LNCAP (cell line): ENCODE measurements at regions not wholly inside any gene's neighbourhood (a gene's known extent, or its start where the extent isn't known, plus 50 kb on each side); places are given as distances from the start of the nearest gene placed in this dataset.

ENCODE experiments used
- TF ChIP-seq, protein P1 (sequence below): fragments of 450-650 bp; IDR thresholded peaks from 2 replicates; pipeline ENCODE4 v1.5.1; 2017; ENCODE audit warnings: mild to moderate bottlenecking

DNA sequence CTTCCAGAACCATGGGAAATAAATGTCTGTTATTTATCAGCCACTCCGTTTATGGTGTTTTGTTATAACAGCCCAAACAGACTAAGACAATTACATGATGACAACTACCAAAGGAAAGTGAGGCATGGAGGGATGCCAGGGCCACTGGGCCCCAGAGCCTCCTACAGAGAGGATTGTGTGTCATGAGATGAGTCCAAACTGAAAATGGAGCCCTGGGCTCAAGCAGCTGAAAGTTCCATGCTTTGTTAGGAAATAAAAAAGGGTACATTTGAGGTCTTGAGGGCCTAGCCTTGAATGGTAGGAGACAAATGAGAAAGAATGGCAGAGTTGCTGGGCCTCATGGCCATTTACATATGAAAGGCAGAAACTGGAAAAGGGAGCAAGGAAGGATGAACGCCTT, 586.5 kb downstream of the CETN3 start:
- TF ChIP-seq, protein P1, sequence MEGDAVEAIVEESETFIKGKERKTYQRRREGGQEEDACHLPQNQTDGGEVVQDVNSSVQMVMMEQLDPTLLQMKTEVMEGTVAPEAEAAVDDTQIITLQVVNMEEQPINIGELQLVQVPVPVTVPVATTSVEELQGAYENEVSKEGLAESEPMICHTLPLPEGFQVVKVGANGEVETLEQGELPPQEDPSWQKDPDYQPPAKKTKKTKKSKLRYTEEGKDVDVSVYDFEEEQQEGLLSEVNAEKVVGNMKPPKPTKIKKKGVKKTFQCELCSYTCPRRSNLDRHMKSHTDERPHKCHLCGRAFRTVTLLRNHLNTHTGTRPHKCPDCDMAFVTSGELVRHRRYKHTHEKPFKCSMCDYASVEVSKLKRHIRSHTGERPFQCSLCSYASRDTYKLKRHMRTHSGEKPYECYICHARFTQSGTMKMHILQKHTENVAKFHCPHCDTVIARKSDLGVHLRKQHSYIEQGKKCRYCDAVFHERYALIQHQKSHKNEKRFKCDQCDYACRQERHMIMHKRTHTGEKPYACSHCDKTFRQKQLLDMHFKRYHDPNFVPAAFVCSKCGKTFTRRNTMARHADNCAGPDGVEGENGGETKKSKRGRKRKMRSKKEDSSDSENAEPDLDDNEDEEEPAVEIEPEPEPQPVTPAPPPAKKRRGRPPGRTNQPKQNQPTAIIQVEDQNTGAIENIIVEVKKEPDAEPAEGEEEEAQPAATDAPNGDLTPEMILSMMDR, result no peak

DNA sequence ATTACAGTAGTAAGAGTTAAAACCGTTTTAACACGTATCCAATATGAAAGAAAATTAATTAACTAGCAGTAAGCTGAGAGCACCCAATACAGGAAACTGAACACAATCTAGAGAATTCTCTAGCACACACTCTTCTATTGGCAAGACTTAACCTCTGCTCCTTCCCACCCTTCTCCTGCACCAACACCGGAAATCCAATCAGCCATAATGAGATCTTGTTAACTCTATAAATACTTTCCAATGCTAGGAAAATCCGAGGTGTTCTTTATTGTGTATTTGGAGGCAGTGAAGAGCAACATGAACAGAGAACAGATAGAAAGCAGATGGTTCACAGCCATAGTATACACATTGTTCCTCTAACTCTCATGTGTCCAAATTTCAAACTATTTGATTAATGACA, 591.7 kb downstream of the CETN3 start:
- TF ChIP-seq, protein P1, result no peak

DNA sequence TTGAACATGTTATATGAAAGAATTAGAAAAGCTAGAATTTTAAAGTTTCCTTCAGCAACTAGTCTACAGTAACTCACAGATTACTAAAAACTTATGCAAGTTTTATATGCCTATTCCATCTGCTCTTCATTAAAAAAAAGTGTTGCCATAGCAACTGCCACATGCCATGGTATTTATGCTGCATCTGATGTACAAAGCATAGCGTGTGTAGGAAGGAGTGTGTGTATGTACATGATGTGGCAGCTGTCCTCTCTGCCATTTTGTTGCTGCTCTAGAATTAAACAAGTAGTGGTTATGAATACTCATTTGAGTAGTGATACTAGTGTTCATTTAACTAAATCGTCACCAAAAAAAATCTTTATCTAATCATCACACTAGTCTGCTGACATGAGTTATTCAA, 593.5 kb downstream of the CETN3 start:
- TF ChIP-seq, protein P1, result no peak

GRCh38 chr5:89777758-89778157, 631.8 kb downstream of the CETN3 start:
- TF ChIP-seq, protein P1, result no peak

DNA sequence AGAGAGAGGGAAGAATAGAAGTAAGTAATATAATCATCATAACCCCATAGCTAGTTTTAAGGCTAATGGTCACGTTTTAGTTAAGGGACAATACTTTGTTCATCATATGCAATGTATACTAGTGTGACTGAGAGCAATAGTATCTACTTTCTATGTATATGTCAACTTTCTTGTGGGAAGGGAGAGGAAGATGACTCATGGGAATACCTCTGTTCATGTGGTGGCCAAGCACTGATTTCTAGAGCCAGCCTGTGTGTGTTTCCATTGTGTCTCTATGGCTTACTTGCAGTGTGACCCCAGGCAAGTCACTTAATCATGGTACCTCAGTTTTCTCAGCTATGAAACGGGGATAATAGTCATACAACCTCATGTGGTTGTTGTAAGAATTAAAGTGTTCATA, 639.6 kb downstream of the CETN3 start:
- TF ChIP-seq, protein P1, result no peak

- TF ChIP-seq, protein P1, result no peak
Measured at GRCh38 chr5:89759802-89760201, 649.8 kb downstream of the CETN3 start.

GRCh38 chr5:89758146-89758545, 651.4 kb downstream of the CETN3 start:
- TF ChIP-seq, protein P1, result no peak

GRCh38 chr5:89756955-89757354, 652.6 kb downstream of the CETN3 start:
- TF ChIP-seq, protein P1, result no peak
